SU-DHL-6 (cell line): ENCODE measurements at regions not wholly inside any gene's neighbourhood (a gene's known extent, or its start where the extent isn't known, plus 50 kb on each side); places are given as distances from the start of the nearest gene placed in this dataset.
"Not testable (repeated sequence)": the region's sequence is repeated elsewhere in the genome, so short reads cannot be mapped to it uniquely, and the experiment has no call there.

Experiments used
- H2AFZ ChIP-seq: fragments of 200-600 bp; sonication (generic); 2 replicates; pipeline ENCODE4 v1.6.1; 2014; ENCODE audit warnings: low read depth, mild to moderate bottlenecking, moderate library complexity, mixed read lengths, antibody characterized with exemption, low read length; ENCODE audit not compliant: severe bottlenecking
- H3F3A ChIP-seq: fragments of 200-600 bp; shearing (Covaris generic); 2 replicates; pipeline ENCODE4 v1.6.0; 2016; ENCODE audit warnings: antibody characterized with exemption, mild to moderate bottlenecking; ENCODE audit not compliant: insufficient read depth
- H3K27ac ChIP-seq: fragments of 200-600 bp; sonication (generic); 2 replicates; pipeline ENCODE4 v1.5.1; 2016; ENCODE audit warnings: low read depth, mild to moderate bottlenecking, low read length, moderate library complexity, mixed read lengths
- H3K27me3 ChIP-seq: fragments of 200-600 bp; sonication (generic), shearing (Covaris generic); 2 replicates; pipeline ENCODE4 v1.6.0; 2014; ENCODE audit warnings: mild to moderate bottlenecking, low read length
- H3K36me3 ChIP-seq: fragments of 200-600 bp; sonication (generic); 2 replicates; pipeline ENCODE4 v1.6.1; 2014; ENCODE audit warnings: mild to moderate bottlenecking, low read length, mixed read lengths
- H3K4me2 ChIP-seq: fragments of 300-600, 200-600 bp; shearing (Covaris generic), sonication (generic); 2 replicates; pipeline ENCODE4 v1.6.0; 2014; ENCODE audit warnings: low read length, low read depth, mild to moderate bottlenecking; ENCODE audit not compliant: poor library complexity, severe bottlenecking
- H3K4me3 ChIP-seq: fragments of 200-600 bp; sonication (generic); 2 replicates; pipeline ENCODE4 v1.5.1; 2014; ENCODE audit warnings: antibody characterized with exemption, low read length, mild to moderate bottlenecking, mixed read lengths; ENCODE audit not compliant: insufficient read depth, poor library complexity, severe bottlenecking
- H3K79me2 ChIP-seq: fragments of 200-600 bp; sonication (generic); 2 replicates; pipeline ENCODE4 v1.6.1; 2014; ENCODE audit warnings: mild to moderate bottlenecking, low read length, moderate library complexity; ENCODE audit not compliant: insufficient read depth
- H3K9ac ChIP-seq: fragments of 200-600 bp; sonication (generic); 2 replicates; pipeline ENCODE4 v1.7.0; 2014; ENCODE audit warnings: mild to moderate bottlenecking, low read length
- H3K9me2 ChIP-seq: fragments of 200-600 bp; sonication (generic); replicated peaks from 2 replicates; pipeline ENCODE4 v1.6.1; 2014; ENCODE audit warnings: low read length; ENCODE audit not compliant: insufficient read depth
- H3K9me3 ChIP-seq: fragments of 200-600 bp; sonication (generic); 2 replicates; pipeline ENCODE4 v1.6.1; 2014; ENCODE audit warnings: low read length, mixed read lengths; ENCODE audit not compliant: insufficient read depth
- H4K20me1 ChIP-seq: fragments of 200-600 bp; sonication (generic); 2 replicates; pipeline ENCODE4 v1.6.1; 2014; ENCODE audit warnings: low read depth, mild to moderate bottlenecking, antibody characterized with exemption, low read length, moderate library complexity, mixed read lengths
- EZH2phosphoT487 ChIP-seq: fragments of 200-600 bp; sonication (generic), shearing (Covaris generic); conservative IDR thresholded peaks from 2 replicates; pipeline ENCODE4 v1.6.1; 2018; ENCODE audit warnings: mild to moderate bottlenecking, antibody characterized with exemption, low read length, moderate library complexity, mixed read lengths
- TF ChIP-seq, protein P1 (sequence below): fragments of 200-600 bp; sonication (generic); IDR thresholded peaks from one replicate; pipeline ENCODE4 v1.5.1; 2017; ENCODE audit warnings: antibody characterized with exemption, mild to moderate bottlenecking, low read length, moderate library complexity; ENCODE audit not compliant: insufficient read depth, poor library complexity, severe bottlenecking

- no peak overlapping the region for H3K27ac ChIP-seq
- no peak overlapping the region for H3K4me2 ChIP-seq
- H3K9ac ChIP-seq = no peak overlapping the region
- no peak overlapping the region for H2AFZ ChIP-seq
- no peaks in the 10 kb centered on the region for H3K27me3 ChIP-seq
- TF ChIP-seq EZH2phosphoT487 = no peak
- TF ChIP-seq, protein P1, sequence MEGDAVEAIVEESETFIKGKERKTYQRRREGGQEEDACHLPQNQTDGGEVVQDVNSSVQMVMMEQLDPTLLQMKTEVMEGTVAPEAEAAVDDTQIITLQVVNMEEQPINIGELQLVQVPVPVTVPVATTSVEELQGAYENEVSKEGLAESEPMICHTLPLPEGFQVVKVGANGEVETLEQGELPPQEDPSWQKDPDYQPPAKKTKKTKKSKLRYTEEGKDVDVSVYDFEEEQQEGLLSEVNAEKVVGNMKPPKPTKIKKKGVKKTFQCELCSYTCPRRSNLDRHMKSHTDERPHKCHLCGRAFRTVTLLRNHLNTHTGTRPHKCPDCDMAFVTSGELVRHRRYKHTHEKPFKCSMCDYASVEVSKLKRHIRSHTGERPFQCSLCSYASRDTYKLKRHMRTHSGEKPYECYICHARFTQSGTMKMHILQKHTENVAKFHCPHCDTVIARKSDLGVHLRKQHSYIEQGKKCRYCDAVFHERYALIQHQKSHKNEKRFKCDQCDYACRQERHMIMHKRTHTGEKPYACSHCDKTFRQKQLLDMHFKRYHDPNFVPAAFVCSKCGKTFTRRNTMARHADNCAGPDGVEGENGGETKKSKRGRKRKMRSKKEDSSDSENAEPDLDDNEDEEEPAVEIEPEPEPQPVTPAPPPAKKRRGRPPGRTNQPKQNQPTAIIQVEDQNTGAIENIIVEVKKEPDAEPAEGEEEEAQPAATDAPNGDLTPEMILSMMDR = no peak
- H3K9me2 ChIP-seq = no peaks in the 10 kb centered on the region
- H3K36me3 ChIP-seq = no peaks in the 10 kb centered on the region
- no peaks in the 10 kb centered on the region for H3K79me2 ChIP-seq
- no peaks in the 10 kb centered on the region for H4K20me1 ChIP-seq
- H3K4me3 ChIP-seq = no peak overlapping the region
- no peaks in the 10 kb centered on the region for H3F3A ChIP-seq
- no peaks in the 10 kb centered on the region for H3K9me3 ChIP-seq
These were observed 120.1 kb upstream of the MED14 start for GRCh38 chrX:40855411-40855810.

DNA sequence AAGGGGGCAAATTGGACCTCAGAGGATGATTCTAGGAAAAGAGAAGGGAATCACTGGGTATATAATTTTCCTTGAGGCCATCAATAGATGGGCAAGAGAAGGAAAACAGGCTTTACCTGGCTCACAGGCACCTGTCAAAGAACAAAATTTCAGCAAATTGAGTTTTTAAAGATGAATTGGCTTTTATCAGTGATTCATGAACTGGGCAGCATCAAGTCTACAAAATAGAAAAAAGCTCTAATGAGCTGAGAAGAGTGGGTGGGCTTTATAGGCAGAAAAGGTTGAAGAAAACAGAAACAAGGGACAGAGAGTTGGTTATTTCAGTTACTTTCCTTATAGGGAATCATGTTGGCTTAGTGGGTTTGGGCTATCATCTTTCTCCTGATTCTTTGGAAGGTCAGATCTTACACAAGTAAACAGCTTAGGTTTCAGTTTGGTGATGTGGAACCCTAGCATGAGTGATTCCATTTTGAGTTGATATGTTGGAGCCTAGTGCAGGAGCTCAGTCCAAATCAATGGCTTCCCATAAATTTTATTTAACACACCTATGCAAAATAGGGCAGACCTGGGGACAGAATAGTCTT is 120.7 kb upstream of the MED14 start:
- Histone ChIP-seq H2AFZ (no peak overlapping the region), H3K79me2 (no peaks in the 10 kb centered on the region), H3F3A (no peaks in the 10 kb centered on the region), H3K9me2 (no peaks in the 10 kb centered on the region), H3K9ac (no peak overlapping the region), H4K20me1 (no peaks in the 10 kb centered on the region), H3K36me3 (no peaks in the 10 kb centered on the region), H3K27me3 (no peaks in the 10 kb centered on the region), H3K27ac (no peak overlapping the region), H3K4me3 (no peak overlapping the region), H3K9me3 (no peaks in the 10 kb centered on the region), H3K4me2 (no peak overlapping the region)
- TF ChIP-seq, protein P1 = no peak
- no peak for TF ChIP-seq EZH2phosphoT487

GRCh38 chrX:40861952-40862554 is 126.7 kb upstream of the MED14 start:
- not testable (repeated sequence) for H4K20me1 ChIP-seq, H3K9ac ChIP-seq, H3K4me3 ChIP-seq, H2AFZ ChIP-seq, H3F3A ChIP-seq, H3K9me3 ChIP-seq, H3K36me3 ChIP-seq, H3K9me2 ChIP-seq, H3K27me3 ChIP-seq, H3K4me2 ChIP-seq, H3K79me2 ChIP-seq, H3K27ac ChIP-seq

DNA sequence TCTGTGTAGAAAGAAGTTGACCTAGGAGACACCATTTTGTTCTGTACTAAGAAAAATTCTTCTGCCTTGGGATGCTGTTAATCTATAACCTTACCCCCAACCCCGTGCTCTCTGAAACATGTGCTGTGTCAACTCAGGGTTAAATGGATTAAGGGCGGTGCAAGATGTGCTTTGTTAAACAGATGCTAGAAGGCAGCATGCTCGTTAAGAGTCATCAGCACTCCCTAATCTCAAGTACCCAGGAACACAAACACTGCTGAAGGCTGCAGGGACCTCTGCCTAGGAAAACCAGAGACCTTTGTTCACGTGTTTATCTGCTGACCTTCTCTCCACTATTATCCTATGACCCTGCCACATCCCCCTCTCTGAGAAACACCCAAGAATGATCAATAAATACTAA is 127.9 kb upstream of the MED14 start:
- not testable (repeated sequence) for H3K36me3 ChIP-seq, H3K9ac ChIP-seq, H3K4me3 ChIP-seq, H3K27me3 ChIP-seq, H3K4me2 ChIP-seq, H3K79me2 ChIP-seq, H3F3A ChIP-seq, H3K9me3 ChIP-seq, H3K27ac ChIP-seq, H4K20me1 ChIP-seq, H2AFZ ChIP-seq, H3K9me2 ChIP-seq
